ENCODE measurements at regions not wholly inside any gene's neighbourhood (a gene's known extent, or its start where the extent isn't known, plus 50 kb on each side); places are given as distances from the start of the nearest gene placed in this dataset.

DNA sequence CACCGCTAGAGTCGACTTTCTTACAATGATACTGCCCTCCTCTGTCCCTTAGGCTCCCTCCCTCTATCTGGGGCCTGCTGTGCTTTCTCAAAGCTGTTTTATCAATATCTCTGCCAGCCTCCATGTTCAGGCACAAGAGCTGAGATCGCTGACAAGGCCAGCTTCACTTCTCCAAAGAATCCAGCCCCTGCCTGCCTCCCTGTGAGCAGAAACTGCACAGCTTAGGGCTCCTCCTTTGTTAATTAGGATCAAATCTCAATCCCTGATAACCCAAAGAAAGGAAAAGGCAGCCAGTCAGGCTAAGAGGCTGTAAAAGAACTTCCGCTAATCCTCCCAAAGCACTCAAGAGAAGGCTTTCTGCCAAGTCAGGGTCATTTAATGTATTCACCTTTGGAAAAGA lies 616.0 kb upstream of the CDH11 start:
- no peak for TF ChIP-seq SUZ12 (IDR thresholded peaks at IDR 0.05)
- TF ChIP-seq TARDBP (IDR thresholded peaks at IDR 0.05), result no peak
- no peak for TF ChIP-seq FOXM1 (IDR thresholded peaks at IDR 0.05; ENCODE audit: borderline replicate concordance)
- no peak for TF ChIP-seq LEF1 (IDR thresholded peaks at IDR 0.05; ENCODE audit: borderline replicate concordance)
- no peak for TF ChIP-seq ZNF384 (IDR thresholded peaks at IDR 0.05)
- TF ChIP-seq FOXA1 (IDR thresholded peaks at IDR 0.05), result no peak
- no peak for TF ChIP-seq SP1 (IDR thresholded peaks at IDR 0.05)
- no peak for TF ChIP-seq CTBP1 (IDR thresholded peaks at IDR 0.05; ENCODE audit: borderline replicate concordance)
- TF ChIP-seq, protein P1, sequence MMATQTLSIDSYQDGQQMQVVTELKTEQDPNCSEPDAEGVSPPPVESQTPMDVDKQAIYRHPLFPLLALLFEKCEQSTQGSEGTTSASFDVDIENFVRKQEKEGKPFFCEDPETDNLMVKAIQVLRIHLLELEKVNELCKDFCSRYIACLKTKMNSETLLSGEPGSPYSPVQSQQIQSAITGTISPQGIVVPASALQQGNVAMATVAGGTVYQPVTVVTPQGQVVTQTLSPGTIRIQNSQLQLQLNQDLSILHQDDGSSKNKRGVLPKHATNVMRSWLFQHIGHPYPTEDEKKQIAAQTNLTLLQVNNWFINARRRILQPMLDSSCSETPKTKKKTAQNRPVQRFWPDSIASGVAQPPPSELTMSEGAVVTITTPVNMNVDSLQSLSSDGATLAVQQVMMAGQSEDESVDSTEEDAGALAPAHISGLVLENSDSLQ (IDR thresholded peaks at IDR 0.05), result no peak

All from HEK293T (cell line).